DMS114 treated with DMSO at 0.1 percent for 48 hours (cell line): ENCODE measurements at regions not wholly inside any gene's neighbourhood (a gene's known extent, or its start where the extent isn't known, plus 50 kb on each side); places are given as distances from the start of the nearest gene placed in this dataset.

ENCODE experiments used
- DNase-seq: peaks from one replicate; lab custom pipeline; 2025; ENCODE audit not compliant: unreplicated experiment; lab: John Stamatoyannopoulos, UW

GRCh38 chr3:127484601-127485388 is 105.7 kb downstream of the TPRA1 start:
- DNase-seq, result no peak

DNA sequence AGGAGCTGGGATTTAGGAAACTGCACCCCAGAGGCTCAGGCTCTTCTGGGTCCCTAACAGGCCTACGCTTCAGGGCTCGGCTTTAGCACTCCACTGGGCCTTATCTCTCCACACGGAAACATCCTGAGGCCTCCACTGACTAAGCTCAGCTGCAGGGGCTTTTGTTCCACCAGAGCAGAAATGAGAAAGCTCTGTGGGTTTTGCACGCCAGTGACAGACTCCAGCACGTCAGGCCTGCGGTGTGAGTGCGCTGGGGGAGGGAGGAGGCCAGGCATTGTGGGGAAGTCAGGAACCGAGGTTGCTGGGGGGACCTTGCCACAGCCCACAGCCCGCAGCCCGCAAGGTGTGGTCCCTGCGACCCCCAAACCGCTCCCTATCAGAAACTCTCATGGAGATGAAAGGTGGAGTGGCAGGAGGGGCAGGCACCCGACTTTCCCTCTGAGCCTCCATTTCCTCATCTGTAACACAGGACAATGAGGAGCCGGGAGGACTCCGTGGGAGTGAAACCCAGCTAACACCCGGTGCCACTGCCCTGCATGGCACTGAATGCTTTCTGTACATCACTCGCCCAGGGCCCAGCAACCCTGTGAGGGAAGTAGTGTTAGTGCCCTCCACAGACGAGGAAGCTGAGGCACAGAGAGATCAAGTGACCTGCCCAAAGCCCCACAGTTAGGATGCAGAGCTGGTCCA is 106.5 kb downstream of the TPRA1 start:
- DNase-seq, result no peak

DNA sequence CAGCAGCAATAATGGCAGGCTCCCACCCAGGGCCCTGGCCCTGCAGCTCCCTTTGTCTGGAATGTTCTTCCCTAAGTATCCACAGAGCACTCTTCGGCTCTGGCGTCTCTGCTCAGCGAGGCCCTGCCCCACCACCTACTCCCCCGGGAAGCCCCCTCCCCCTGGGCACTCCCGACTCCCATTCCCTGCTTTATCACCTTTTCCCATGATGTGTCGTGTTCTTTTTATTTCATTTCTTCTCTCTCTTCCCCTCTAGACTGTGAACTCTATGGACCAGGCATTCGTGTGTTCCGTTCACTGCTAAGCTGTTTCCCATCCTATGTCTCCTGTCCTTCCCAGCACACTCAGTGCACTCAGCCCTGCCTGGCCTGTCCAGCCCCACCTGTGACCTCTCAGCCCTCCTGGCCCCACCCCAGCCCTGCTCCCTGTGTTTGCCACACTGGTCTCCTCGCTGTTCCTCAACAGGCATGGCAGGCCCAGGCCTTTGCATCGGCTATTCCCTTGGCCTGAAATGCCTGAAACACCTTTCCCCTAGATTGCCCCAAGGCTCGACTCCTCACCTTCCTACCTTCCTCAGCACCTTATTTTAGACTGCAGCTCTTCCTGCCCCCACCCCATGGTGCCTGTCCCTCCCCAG is 107.4 kb downstream of the TPRA1 start:
- no peak for DNase-seq

GRCh38 chr3:127482216-127483004 is 108.1 kb downstream of the TPRA1 start:
- DNase-seq, result no peak

- DNase-seq, result no peak
Measured at GRCh38 chr3:127480196-127480954, 110.2 kb downstream of the TPRA1 start.

DNA sequence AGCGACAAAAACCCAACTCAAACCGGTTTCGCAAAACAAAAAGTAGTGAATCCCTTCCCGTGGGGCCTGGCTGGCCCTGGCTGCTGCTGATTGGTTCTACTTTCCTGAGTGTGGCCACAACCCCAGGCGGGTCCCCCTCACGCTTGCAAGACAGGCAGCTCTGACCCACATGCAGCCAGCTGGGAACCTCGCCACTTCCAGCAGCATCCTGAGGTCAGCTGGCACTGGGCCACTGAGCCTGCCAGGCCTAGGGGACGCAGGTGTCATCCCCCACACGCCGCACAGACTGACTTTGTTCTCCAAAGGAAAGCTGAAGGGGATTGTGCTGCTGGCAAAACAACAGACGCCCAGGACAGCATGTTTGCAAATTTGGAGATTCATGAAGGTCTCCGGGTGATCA is 111.1 kb downstream of the TPRA1 start:
- no peak for DNase-seq

DNA sequence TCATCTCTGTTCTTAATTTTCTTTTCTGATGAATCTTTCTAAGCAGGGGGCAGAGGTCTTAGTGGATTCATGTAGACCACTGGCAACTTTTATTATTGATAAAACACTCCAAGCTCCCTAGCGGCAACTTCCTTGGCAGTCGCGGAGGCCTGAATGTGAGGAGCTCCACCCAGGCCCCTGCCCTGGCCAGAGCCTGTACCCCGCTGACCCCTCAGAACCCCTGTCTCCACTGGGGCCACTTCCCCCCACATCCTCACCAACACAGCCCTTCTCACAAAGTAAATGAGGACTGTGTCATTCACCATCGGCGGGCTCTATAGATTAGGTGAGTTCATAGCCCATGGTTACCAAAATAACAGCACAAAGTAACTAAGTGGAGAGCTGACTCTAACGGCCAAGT is 111.6 kb downstream of the TPRA1 start:
- DNase-seq, result no peak

DNA sequence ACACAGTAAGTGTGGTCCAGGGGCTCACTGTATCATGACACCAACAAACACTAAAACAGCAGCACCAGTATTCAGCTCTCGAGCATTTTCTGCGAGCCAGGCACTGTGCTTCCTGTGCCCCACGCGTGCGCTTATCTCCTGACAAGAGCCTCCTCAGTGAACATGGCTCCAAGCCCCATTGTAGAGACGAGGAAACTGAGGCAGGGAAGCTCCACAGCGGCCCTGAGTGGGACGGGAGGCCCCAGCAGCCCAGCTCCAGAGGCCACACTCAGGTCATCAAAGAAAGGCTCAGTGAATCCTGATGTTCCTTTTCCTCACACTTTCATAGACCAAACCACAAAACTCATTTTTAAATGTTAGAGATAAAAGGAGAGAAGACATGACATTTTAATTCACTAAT is 113.1 kb downstream of the TPRA1 start:
- no peak for DNase-seq

DNA sequence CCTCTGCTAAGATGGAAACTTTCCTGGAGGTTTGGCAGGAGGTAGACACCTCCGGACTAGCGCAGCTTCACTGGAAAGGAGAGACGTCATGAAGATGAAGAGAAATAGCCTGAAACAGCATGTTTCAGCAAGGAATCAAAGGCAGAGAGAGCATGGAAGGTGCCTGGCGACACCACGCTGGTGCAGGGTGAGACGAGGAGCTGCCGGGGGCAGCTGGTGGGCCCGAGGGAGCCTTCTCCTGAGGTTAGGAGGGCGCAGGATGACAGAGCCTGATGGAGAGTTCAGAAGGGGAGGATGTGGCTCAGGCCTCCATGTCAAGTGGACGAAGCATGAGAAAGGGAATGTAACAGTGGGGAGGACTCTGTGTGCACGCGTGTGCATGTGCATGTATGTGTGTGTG is 113.6 kb downstream of the TPRA1 start:
- DNase-seq, result no peak

DNA sequence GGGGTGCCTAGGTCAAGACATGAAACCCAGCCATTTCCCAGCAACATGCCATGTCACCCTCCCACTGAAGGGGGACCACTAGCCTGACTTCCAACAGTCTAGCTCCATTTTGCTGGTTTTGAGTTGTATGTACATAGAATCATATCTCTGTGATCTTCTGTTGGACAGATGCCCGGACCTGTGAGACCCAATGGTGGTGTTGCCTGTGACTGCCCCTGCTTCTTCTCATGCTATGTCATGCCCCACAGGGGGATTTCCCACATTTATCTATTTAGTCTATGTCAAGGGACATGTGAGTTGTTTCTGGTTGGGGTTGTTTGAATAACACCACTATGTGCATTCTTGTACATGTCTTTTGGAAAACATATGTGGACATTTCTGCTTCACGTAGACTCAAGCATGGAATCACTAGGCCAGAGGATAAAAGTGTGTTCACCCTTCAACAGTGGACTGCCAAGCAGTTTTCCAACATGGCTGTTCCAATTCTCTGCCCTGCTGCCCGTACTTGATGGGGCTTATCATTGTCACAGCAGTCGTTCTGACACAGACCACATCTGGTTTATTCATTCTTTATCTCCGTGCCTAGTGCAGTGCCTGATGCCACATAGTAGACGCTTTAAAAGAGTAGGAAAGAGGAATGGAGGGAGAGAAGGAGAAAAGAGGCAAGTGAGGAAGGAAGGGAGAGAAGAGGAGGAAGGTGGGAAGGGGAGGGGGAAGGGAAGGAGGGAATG is 114.4 kb downstream of the TPRA1 start:
- DNase-seq, result no peak

GRCh38 chr3:127475391-127475790 is 115.1 kb downstream of the TPRA1 start:
- no peak for DNase-seq

- no peak for DNase-seq
Measured at GRCh38 chr3:127473244-127474024, 117.1 kb downstream of the TPRA1 start.

GRCh38 chr3:127472506-127472905 is 118.0 kb downstream of the TPRA1 start:
- no peak for DNase-seq

DNA sequence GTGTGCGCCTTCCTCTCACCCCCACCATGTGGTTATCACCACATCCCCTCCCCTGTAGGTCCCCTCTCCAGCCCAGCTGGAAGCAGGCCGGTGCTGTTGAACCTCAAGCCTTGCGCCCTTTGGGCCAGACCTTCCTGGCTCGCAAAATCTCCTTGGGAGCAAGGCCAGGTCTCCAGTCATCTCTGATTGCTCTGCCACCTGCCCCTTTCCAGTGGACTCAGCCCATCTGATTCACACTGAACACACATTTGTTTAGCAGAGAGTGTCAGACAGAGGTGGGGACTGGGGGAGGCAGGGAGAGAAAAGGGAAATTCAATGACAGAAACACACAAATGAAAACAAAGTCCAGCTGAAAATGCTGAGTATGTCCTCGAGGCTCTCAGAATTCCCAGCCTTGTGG is 119.4 kb downstream of the TPRA1 start:
- no peak for DNase-seq

- DNase-seq, result no peak
Measured at GRCh38 chr3:127469760-127470159, 120.8 kb downstream of the TPRA1 start.

GRCh38 chr3:127467391-127467790 is 123.1 kb downstream of the TPRA1 start:
- DNase-seq, result no peak

DNA sequence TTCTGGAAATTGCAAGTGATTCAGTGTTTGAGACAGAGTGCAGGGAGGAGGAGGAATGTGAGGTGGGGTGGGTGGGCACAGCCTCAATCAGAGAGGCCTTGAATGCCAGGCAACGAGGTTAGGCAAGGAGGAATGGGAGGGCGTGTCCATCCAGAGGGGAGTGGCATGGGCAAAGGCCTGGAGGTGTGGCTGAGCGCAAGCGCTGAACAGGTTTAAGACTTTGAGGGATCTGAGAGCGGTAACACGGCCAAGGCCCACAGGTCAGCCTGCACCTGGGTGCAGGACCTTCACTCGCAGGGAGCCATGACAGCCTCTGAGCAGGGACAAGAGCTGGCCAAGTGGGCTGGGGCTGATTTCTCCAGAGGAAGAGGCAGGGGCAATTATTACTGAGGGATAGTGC is 125.9 kb downstream of the TPRA1 start:
- no peak for DNase-seq

DNA sequence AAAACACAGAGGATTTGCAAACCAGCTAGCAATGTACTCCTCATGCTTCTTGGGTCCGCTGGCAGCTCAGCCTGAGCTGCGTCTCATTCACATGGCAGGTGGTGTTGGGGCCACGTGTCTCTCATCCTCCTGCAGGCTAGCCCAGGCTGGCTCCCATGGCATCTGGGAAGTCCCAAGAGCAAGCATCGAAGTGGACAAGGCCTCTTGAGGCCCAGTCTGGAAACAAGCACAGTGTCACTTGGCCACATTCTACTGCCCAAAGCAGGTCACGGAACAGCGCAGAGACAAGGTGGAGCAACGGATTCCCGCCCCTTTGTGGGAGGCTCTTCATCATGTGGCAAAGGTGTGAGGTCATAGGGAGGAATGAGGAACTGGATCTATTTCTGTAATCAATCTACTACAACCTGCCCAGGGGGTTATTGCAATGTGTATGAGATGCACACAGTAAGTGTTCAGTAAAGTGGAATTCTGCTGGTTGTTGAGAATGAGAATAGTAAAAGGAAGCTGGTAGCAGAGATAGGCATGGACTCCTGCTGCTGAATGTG is 128.3 kb downstream of the TPRA1 start:
- DNase-seq, result no peak
